GM21619 (cell line): ENCODE measurements at regions not wholly inside any gene's neighbourhood (a gene's known extent, or its start where the extent isn't known, plus 50 kb on each side); places are given as distances from the start of the nearest gene placed in this dataset.

Source experiments
- ATAC-seq: cut with Tn5 transposase; IDR thresholded peaks from one replicate; pipeline ENCODE4 v1.9.1; 2021; ENCODE audit not compliant: unreplicated experiment

- ATAC-seq = no peak
Observed at GRCh38 chr5:73312146-73312871, 136.3 kb downstream of the FOXD1 start.

- ATAC-seq = no peak
Observed at GRCh38 chr5:73311291-73312110, 137.1 kb downstream of the FOXD1 start.

- ATAC-seq = no peak
Observed at GRCh38 chr5:73307645-73308355, 134.8 kb downstream of the TMEM174 start.

GRCh38 chr5:73306741-73307275, 133.8 kb downstream of the TMEM174 start:
- no peak for ATAC-seq

GRCh38 chr5:73306078-73306719, 133.2 kb downstream of the TMEM174 start:
- no peak for ATAC-seq

DNA sequence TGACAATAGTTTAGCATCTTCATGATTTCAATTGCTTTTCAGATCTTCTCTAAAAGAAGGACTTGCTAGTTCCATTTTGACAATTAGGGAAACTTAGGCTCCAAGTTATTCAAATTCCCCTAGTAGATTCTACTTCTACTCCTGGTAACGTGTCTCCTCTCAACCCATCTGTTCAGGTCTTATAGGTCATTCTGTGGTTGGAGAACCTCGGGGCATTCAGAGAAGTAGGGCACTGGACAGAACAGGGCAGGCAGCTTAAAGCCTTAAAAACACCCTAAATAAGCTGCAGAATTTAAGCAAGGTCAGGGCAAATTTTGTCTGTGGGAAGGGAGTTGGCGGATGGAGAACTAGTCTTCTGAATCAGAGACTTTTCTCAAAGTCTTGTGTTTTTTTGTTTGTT, 132.4 kb downstream of the TMEM174 start:
- no peak for ATAC-seq

DNA sequence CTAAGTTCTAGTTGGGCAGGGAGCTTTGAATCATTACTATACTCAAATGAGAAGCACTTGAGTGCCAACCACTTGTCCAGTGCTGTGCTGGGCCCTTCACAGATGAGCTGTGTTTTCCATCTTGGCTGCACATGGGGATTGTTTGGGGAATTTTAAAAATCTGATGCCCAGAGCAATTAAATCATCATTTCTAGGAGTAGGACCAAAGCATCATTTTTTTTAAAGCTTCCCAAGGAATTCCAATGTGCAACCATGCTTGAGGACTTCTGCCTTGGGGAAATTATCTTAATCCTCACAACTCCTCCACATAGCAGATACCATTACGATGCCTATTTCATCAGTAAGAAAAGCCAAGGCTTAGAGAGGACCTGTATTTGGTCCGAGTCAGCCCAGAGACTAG, 131.4 kb downstream of the TMEM174 start:
- ATAC-seq = no peak

GRCh38 chr5:73303148-73304079, 130.4 kb downstream of the TMEM174 start:
- no peak for ATAC-seq

DNA sequence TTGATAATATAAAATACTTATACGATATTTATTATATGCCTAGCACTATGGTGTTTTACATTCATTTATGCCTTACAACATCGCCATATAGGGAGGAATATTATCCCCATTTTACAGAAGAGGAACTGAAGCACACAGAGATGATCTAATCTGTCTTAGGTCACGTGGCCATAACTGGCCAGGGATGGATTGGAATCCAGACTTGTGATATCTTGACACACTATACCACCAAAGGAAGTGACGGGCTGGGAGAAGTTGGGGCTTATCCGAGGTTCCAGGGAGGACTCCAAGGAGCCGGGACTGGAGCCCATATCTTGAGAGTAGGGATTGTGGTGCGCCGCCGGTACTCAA, 129.8 kb downstream of the TMEM174 start:
- ATAC-seq = no peak

GRCh38 chr5:73301208-73301901, 128.4 kb downstream of the TMEM174 start:
- ATAC-seq = no peak

DNA sequence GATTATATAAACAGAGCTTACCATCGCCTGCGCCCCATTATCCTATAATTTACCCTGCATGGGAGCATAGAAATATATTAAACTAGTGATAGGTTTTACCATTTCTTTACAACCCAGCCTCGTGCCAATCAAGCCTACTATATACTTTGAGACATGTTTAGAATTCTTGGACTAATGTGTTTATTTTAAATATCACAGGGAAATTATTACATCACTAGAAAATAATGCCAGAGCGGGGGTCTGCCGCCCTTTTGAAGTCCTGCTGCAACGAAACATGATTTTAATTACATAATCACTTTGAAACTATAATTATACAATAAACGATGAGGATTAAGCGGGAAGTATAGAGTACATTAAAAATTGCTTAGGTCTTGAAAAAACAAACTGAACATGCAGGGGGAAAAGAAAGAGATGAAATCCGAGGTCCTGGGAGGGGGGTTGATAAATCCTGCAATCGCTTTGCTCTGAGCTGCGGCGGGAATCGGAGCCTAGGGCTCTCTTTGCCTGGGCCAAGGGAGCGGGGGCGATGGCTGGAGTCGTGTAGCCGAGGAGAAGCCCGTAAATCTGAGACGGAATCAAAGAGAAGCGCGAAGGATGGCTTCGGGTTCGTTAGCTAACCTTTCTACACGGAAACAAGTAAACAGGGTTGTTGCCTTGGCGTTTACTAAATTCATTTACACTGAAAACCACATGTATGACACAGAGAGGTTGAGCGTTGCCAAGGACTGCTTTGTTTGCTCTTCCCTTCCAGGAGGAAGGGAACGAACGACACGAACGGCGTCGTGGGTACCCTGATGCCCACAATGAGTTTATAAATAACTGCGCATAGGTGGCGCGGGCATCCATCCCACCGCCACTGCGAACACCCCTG, 127.6 kb downstream of the TMEM174 start:
- ATAC-seq = no peak

GRCh38 chr5:73299665-73300336, 126.8 kb downstream of the TMEM174 start:
- ATAC-seq = no peak

- no peak for ATAC-seq
Observed at GRCh38 chr5:73298772-73299630, 126.0 kb downstream of the TMEM174 start.

DNA sequence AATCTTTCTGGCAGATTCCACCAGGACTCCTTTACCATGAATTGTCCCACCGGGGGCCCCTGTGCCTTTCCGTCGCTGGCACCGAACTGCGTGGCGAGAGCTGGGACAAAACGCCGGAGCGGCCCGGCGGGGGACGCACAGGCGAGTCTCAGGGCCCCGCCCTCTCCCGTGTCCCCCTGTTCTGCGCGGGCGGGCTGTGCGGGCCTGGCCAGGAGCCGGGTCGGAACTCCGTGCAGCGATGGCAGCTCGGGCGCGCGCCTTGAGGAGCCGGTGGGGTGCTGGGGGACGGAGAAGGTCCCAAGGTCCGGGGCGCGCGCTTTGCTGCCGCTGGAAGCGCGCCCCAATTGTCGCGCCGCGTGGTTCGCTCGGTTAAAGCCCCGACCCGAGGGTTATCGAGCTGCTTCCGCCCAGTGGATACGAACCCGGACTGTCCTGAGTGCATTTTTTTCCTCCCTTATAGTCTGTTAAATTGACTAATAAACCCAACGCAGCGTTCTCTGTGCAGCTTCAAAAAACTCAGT, 125.3 kb downstream of the TMEM174 start:
- ATAC-seq = no peak

DNA sequence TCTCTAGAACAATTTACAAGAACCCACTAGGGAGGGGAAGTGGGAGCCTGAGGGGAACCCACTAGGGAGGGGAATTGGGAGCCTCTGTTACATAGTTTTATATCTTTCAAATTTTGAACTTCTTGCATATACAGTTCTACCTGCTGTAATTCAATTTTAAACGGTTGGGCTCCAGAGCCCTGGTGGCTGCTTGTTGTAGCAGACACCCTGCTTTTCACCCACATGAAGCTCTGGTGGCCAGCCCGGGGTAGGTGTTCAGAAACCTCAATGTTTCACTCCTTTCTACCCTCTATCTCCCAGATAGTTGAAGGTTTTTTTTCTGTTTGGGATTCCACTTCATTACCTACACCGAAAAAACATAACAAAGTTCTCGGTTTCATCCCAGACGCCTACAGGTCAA, 124.4 kb downstream of the TMEM174 start:
- no peak for ATAC-seq

GRCh38 chr5:73296772-73297171, 123.8 kb downstream of the TMEM174 start:
- no peak for ATAC-seq

DNA sequence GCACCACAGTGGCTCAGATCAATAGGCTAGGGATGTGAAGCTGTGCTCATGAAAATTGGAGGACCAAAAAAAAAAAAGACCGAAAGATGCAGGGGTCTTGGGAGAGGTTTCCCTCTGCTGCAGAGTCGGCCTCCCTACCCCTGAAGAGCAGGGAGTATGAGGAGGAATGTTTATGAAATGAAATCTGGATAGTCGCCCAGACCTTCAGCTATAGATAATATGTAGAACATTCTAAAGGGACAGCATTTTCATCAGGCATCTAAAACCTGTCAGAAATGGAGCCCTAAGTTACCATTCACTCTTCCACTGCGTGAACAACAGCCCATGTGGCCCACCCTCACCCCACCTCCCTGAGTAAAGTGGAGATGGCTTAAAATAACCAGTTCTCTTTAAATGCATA, 122.9 kb downstream of the TMEM174 start:
- no peak for ATAC-seq
